ENCODE measurements at regions not wholly inside any gene's neighbourhood (a gene's known extent, or its start where the extent isn't known, plus 50 kb on each side); places are given as distances from the start of the nearest gene placed in this dataset.

DNA sequence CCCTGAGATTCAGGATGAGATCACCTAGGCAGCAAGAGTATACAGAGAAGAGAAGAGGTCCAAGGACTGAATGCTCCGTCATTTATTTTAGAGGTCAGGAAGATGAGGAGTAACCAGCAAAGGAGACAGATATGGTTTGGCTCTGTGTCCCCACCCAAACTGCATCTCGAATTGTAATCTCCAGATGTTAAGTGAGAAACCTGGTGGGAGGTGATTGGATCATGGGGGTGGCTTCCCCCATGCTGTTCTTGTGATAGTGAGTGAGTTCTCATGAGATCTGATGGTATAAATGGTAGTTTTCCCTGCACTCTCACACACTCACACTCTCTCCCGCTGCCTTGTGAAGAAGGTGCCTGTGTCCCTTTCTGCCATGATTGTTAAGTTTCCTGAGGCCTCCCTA is 60.8 kb downstream of the MID1IP1 start:
- TF ChIP-seq, protein P1, sequence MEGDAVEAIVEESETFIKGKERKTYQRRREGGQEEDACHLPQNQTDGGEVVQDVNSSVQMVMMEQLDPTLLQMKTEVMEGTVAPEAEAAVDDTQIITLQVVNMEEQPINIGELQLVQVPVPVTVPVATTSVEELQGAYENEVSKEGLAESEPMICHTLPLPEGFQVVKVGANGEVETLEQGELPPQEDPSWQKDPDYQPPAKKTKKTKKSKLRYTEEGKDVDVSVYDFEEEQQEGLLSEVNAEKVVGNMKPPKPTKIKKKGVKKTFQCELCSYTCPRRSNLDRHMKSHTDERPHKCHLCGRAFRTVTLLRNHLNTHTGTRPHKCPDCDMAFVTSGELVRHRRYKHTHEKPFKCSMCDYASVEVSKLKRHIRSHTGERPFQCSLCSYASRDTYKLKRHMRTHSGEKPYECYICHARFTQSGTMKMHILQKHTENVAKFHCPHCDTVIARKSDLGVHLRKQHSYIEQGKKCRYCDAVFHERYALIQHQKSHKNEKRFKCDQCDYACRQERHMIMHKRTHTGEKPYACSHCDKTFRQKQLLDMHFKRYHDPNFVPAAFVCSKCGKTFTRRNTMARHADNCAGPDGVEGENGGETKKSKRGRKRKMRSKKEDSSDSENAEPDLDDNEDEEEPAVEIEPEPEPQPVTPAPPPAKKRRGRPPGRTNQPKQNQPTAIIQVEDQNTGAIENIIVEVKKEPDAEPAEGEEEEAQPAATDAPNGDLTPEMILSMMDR (optimal IDR thresholded peaks at IDR 0.05 in 1 of 3, IDR thresholded peaks at IDR 0.05 in 1 of 3, conservative IDR thresholded peaks at IDR 0.05 in 1 of 3; ENCODE audit: extremely low read depth in 1 of 3, insufficient read depth in 2 of 3, low read length in 3 of 3): no peak
- TF ChIP-seq EZH2 (IDR thresholded peaks at IDR 0.05; ENCODE audit: low read length): no peak

Measured in keratinocyte (primary cell).